ENCODE measurements at regions not wholly inside any gene's neighbourhood (a gene's known extent, or its start where the extent isn't known, plus 50 kb on each side); places are given as distances from the start of the nearest gene placed in this dataset.

DNA sequence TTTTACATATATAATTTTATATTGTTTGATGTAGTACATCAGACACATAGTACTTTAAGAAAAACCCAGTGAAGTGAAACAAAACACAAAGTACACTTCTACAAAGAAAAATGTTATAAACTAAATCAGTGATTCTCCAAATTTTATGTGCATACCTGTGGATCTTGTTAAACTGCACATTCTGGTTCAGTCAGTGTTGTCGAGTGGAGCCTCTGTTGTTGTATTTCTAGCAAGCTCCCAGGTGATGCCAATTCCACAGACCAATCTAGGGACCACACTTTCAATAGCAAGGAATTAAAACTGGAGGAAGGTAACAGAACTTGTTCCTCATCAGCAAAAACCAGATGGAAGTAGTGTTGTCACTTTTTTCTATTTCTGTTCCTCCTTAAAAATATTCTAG, 183.8 kb upstream of the CD180 start:
- dilution Hi-C loops (cut with MboI; ENCODE audit: extremely low pct_ligation_motif_present, low sequenced_read_pairs): no loop called here
- no peaks in the 10 kb centered on the region for H3K9me1 ChIP-seq (replicated peaks; ENCODE audit: control insufficient read depth, extremely low read depth, insufficient read depth, low read length)
- H3K27ac ChIP-seq (ENCODE audit: insufficient read depth, low read depth, low read length): no peak overlapping the region
- no peaks in the 10 kb centered on the region for H3K9me3 ChIP-seq (replicated peaks; ENCODE audit: control insufficient read depth, insufficient read depth, low read length)
- H4K20me1 ChIP-seq (replicated peaks; ENCODE audit: control insufficient read depth, extremely low read depth, insufficient read depth, low read length): no peaks in the 10 kb centered on the region
- no peak overlapping the region for H2AFZ ChIP-seq (ENCODE audit: low read depth, low read length)
- no peaks in the 10 kb centered on the region for H3K27me3 ChIP-seq (ENCODE audit: control insufficient read depth in 2 of 2, insufficient read depth in 2 of 2, low read length in 2 of 2)
- FAIRE-seq: no peak
- no peak for DNase-seq (ENCODE audit: low read depth, low spot score)
- H3K79me2 ChIP-seq (ENCODE audit: control insufficient read depth, insufficient read depth, low read length): no peaks in the 10 kb centered on the region
- no peak overlapping the region for H3K9ac ChIP-seq (replicated peaks; ENCODE audit: extremely low read depth, insufficient read depth, low read length)
- H3K4me2 ChIP-seq (ENCODE audit: insufficient read depth, low read length): no peak overlapping the region
- TF ChIP-seq, protein P1, sequence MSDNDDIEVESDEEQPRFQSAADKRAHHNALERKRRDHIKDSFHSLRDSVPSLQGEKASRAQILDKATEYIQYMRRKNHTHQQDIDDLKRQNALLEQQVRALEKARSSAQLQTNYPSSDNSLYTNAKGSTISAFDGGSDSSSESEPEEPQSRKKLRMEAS (IDR thresholded peaks at IDR 0.05; ENCODE audit: insufficient read depth, insufficient read length): no peak
- TF ChIP-seq MYC (IDR thresholded peaks at IDR 0.05; ENCODE audit: low read depth, low read length) (no peak), POLR2AphosphoS5 (IDR thresholded peaks at IDR 0.05; ENCODE audit: insufficient read depth, low read depth, low read length) (no peak), CTCF (IDR thresholded peaks at IDR 0.05; ENCODE audit: extremely low read depth in 1 of 2, insufficient read depth in 1 of 2, low read depth in 1 of 2, low read length in 2 of 2) (no peak), GATA2 (IDR thresholded peaks at IDR 0.05; ENCODE audit: insufficient read depth, insufficient read length, low read depth, low read length) (no peak), POLR2A (IDR thresholded peaks at IDR 0.05; ENCODE audit: low read depth, low read length) (no peak), EZH2 (IDR thresholded peaks at IDR 0.05; ENCODE audit: borderline replicate concordance, low read depth, low read length, severe bottlenecking) (no peak), FOS (IDR thresholded peaks at IDR 0.05; ENCODE audit: borderline replicate concordance, insufficient read depth, low read length) (no peak), JUN (IDR thresholded peaks at IDR 0.05; ENCODE audit: borderline replicate concordance, insufficient read depth, insufficient read length, low read depth) (no peak)
- no peaks in the 10 kb centered on the region for H3K36me3 ChIP-seq (ENCODE audit: control insufficient read depth in 2 of 2, extremely low read depth in 1 of 2, insufficient read depth in 2 of 2, low read length in 2 of 2)
- intact Hi-C loops (cut with micrococcal nuclease): no loop called here
- BruUV-seq (replicated peaks): no TSS peak
- H3K4me1 ChIP-seq (ENCODE audit: control insufficient read depth, extremely low read depth, insufficient read depth, low read length): no peaks in the 10 kb centered on the region
- H3K4me3 ChIP-seq (replicated peaks in 1 of 3; ENCODE audit: insufficient read depth in 1 of 3, low read depth in 1 of 3, low read length in 3 of 3): no peak overlapping the region
- CTCF ChIA-PET: no interaction called here
- POLR2A ChIA-PET: no interaction called here

Data from endothelial cell of umbilical vein (primary cell).